Dedifferentiated amniotic fluid mesenchymal stem cell (primary cell): ENCODE measurements at regions not wholly inside any gene's neighbourhood (a gene's known extent, or its start where the extent isn't known, plus 50 kb on each side); places are given as distances from the start of the nearest gene placed in this dataset.

ENCODE experiments used
- DNase-seq: peaks from one replicate; pipeline ENCODE4 v3.0.0-alpha.2; 2016; ENCODE audit errors: extremely low spot score

DNA sequence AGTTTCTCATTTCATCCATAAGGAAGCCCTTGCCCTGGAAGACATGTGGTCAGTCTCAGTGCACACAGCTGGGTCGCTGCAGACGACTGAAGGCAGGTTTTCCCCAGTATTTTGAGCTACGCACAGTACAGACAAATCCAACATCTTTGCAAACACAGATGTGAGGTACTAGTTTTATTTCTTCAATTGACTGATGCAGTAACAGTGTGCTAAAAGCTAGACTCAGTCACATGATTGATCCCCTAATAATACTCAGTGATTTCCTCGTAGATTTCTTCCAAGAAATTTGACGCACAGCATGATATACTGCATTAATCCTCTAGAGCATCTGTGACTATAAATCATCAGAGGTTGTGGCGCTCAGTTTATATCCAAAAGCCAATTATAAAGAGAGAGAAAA is 346.1 kb downstream of the DIRAS2 start:
- no peak for DNase-seq

GRCh38 chr9:90299968-90300367 is 342.7 kb downstream of the DIRAS2 start:
- DNase-seq = no peak

DNA sequence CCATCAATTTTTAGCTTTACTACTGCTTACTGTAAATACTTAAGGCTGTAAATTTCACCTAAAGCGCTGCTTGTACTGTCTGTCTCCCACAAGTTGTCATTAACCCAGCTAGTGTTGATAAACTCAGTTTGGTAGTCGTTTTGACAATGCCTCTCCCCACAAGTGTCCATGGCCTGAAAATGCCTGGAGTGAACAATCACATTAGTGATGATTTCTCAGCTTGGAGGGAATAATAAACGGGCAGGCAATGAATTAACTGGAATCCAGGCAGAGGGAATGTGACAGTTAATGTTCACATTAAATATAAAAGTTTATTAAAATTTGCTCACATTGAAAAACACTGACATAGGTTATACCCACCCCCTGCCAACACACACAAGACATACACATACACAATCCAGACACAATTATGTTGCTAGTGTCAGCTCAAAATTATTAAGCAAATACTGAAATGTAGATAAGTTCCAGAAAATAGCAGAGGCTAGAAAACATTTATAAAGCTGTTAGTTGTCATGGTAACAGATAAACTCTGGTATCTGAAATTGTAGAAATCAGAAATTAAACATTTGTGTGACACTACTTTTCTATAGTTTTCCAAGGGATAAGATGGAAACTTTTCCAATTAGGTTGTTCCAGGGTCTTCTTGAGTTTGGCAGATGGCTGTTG is 341.9 kb downstream of the DIRAS2 start:
- DNase-seq = no peak

GRCh38 chr9:90301277-90301653 is 341.4 kb downstream of the DIRAS2 start:
- DNase-seq = peak; percentile 82

DNA sequence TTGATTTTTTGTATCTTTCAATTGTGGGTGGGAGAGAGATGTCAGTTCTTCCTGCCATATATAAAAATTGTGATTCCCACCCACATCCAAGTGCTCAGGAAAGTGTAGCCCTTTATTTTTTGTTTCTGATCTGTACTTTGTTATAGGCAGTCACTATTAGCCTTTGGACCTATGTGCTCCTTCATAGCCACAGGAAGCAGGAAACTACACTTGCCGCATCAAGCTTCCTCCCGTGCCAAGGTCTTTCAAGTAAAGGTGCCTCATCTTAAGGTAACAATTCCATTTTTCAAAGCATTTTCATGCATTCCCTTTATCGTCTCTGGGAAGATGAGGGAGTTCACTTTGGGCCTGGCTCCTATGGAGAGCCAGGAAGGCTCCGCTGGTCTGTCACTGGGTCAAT is 339.0 kb downstream of the DIRAS2 start:
- DNase-seq = no peak

- no peak for DNase-seq
Observed at GRCh38 chr9:90306158-90306557, 336.5 kb downstream of the DIRAS2 start.

GRCh38 chr9:90307167-90307833 is 335.3 kb downstream of the DIRAS2 start:
- DNase-seq = no peak

GRCh38 chr9:90307891-90308290 is 334.7 kb downstream of the DIRAS2 start:
- DNase-seq = no peak

DNA sequence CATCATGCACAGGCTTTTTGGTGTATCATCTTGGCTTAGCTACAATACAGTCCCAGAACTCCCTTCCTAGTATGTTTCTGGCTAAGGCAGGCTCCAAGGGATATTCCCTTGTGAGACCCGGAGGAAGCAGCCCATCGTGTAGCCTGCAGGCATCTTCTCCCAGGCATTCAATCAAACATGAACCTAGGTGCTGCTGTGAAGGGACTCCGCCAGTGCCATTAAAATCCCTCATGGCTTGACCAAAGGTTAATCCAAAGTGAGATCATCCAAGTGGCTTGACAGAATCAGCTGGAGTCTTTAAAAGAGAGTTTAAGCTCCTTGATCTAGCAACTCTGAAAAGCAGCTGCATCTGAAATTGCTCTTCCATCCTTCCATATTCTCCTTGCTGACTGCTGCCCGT is 333.9 kb downstream of the DIRAS2 start:
- DNase-seq = no peak

DNA sequence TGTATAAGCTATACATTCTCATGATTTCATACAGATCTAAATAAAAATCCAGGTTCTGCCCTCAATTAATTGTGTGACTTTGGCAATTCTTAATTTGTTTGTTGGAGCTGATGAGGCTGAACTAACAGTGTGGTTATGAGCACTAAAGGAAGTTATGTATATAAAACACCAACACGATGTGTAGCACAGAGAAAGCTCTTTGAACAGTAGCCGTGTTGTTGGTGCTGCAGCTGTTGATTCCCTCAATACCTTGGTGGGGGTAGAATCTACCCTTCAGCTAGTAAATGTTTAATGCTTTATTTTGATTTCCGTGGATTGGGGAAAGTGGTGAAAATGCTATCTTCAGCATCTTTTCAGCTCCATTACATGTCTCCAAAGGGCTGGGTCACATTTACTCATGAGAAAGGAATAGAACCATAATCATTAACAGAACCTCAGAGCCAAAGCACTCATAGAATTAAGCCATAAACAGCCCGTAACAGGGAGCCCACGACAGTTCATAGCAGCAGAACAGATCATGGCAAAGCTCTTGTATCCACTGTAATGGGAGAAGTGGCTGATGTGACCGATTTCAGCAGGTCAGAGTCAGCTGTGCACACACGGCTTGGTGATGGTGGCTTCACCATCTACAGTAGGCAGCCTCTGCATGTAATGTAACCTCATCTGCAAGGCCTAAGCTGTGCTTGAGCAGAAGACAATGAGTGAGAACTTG is 332.7 kb downstream of the DIRAS2 start:
- DNase-seq = no peak

DNA sequence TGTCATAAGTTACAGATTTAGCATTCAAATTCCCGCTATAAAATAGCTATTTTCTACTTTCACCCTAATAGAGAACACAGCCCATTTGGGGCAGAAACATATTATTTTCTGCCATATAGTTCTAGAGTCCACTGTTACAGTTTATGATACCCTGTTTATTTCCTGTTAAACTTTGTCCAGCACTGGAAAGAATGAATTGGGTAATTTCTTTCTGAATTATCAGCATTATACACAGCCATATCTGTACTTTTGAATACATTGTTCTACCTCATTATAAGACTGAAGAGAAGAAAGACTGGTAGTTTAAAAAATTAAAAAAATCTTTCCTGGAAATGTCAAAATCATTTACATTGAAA is 332.1 kb downstream of the DIRAS2 start:
- no peak for DNase-seq

GRCh38 chr9:90311811-90312210 is 330.8 kb downstream of the DIRAS2 start:
- no peak for DNase-seq

GRCh38 chr9:90322296-90322695 is 320.3 kb downstream of the DIRAS2 start:
- no peak for DNase-seq

- DNase-seq = no peak
Observed at GRCh38 chr9:90325913-90326653, 316.5 kb downstream of the DIRAS2 start.

- DNase-seq = no peak
Observed at GRCh38 chr9:90330231-90330630, 312.4 kb downstream of the DIRAS2 start.

DNA sequence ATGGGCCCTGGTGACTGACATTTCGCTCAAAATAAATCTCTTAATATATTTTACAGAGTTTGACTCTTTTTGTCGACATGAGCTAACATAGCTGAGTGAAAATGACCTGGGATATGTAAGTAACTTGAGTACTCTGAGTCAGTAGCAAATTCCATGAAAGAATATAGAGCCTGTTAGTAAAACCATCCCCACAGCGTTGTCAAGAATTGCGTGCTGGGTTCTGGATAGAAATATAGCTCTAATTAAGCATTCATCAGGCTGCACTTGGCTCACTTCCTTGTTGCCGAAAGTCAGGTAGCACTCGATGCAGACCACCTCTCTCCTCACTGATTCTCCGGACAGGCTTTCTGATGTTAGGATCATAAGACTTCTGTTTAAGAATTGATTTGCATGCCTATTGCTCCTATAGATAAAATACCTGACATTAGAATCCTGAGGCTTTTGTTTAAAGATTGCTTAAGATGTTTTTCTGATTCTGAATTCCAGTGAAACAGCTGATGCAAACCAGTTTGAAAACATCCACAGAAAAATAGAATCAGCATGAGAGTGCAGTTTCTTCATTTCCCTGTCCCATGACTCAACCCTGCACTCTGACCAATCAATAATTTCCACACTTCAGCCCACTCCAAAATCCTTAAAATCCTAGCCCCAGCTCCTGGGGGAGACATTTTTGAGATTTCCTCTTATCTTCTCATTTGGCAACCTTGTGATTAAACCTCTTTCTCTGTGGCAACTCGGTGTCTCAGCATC is 310.6 kb downstream of the DIRAS2 start:
- peak; percentile 40 for DNase-seq

- DNase-seq = no peak
Observed at GRCh38 chr9:90333226-90333625, 309.4 kb downstream of the DIRAS2 start.

- no peak for DNase-seq
Observed at GRCh38 chr9:90340421-90340820, 302.2 kb downstream of the DIRAS2 start.

- no peak for DNase-seq
Observed at GRCh38 chr9:90342607-90343006, 300.0 kb downstream of the DIRAS2 start.

DNA sequence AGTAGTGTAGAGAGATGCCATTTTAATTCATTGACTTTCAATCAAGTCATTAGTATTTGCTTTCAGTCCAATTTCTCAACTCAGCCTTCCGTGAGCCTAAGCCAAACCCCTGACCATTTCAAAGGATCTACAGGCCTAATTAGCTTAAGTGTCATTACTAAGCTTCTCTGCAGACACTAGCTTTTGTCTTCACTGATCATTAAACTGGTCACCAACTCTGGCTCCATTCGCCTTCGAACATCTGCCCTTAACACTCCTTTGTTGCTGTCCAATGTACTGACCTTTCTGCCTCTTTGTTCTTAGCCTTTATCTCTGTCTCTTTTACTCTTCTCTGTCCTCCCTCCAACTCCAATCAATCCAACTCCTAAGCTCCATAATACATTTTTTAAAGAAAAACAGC is 299.3 kb downstream of the DIRAS2 start:
- DNase-seq = no peak

DNA sequence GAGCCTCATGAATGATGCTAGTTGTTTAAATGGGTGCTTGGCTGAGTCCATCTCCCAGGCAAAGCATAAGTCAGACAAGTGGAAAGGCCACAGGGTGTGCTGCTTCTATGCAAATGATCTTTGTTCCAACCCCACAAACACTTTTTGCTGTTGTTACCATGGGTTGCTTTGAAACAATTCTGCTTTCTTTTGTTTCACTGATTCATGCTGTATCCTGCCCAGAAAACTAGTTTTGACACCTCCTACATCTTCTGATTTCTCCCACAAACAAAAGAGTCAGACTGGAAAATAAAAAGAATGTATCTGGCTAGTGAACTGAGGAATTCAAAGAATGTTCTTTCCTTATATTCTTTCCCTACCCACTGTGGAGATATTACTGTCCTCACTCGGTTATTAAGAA is 298.6 kb downstream of the DIRAS2 start:
- DNase-seq = no peak

DNA sequence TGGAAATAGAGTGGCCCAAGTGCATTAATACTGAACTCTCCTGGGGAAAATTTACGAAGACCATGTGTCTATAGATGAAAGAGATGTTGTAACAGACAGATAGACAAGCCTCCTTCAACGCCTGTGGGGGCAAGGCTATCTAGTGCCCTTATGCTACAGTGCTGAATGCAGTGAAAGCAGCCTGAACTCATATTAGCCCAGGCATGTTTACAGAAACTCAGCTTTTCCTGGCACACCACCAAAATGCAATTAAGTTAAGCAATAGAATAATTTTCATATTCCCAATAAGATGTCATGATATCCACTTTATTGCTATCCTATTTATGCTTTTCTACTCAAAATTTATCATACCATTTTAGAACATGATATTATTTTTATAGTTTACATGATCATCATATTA is 277.0 kb downstream of the DIRAS2 start:
- no peak for DNase-seq
